Sigmoid colon (tissue), 6 donors: ENCODE measurements at regions not wholly inside any gene's neighbourhood (a gene's known extent, or its start where the extent isn't known, plus 50 kb on each side); places are given as distances from the start of the nearest gene placed in this dataset.
"Not testable (repeated sequence)": the region's sequence is repeated elsewhere in the genome, so short reads cannot be mapped to it uniquely, and the experiment has no call there.

Experiments used
- DNase-seq: peaks from one replicate; pipeline ENCODE4 v3.0.0-alpha.2; 2019
- H3K27ac ChIP-seq, 4 donors: fragments of 200-600 bp; sonication (generic); one replicate each; pipeline ENCODE4 v1.5.1; 2016 to 2019; ENCODE audit warnings: mild to moderate bottlenecking in 1 of 4
- H3K27me3 ChIP-seq, 3 donors: fragments of 200-600 bp; sonication (generic); one replicate each; pipeline ENCODE4 v1.5.1; 2019; ENCODE audit warnings: mild to moderate bottlenecking in 1 of 3
- H3K36me3 ChIP-seq, 4 donors: fragments of 200-600 bp; sonication (generic); one replicate each; pipeline ENCODE4 v1.5.1; 2016 to 2019
- H3K4me1 ChIP-seq, 4 donors: fragments of 200-600 bp; sonication (generic); one replicate each; pipeline ENCODE4 v1.5.1; 2017 to 2019
- H3K4me3 ChIP-seq, 4 donors: fragments of 200-600 bp; sonication (generic); one replicate each; pipeline ENCODE4 v1.5.1; 2017 to 2019; ENCODE audit warnings: mild to moderate bottlenecking in 2 of 4, moderate library complexity in 1 of 4
- H3K9me3 ChIP-seq, 4 donors: fragments of 200-600 bp in 3 of 4; sonication (generic) in 3 of 4; one replicate each; pipeline versions ENCODE4 v1.5.1 to v1.6.1; 2013 to 2019
- CTCF ChIP-seq, 4 experiments: fragments of 450-650 bp in 3 of 4; fragments of 200-600 bp in 1 of 4; IDR thresholded peaks; one replicate each; pipeline ENCODE4 v1.5.1; 2016 to 2019; ENCODE audit warnings: antibody characterized with exemption in 4 of 4, mild to moderate bottlenecking in 3 of 4, moderate library complexity in 2 of 4
- EP300 ChIP-seq, 4 donors: sonication (generic); formaldehyde crosslinking; IDR thresholded peaks; one replicate each; pipeline ENCODE4 v1.6.1; 2017; ENCODE audit warnings: antibody characterized with exemption in 4 of 4
- POLR2A ChIP-seq, 2 donors: fragments of 450-650 bp; IDR thresholded peaks; one replicate each; pipeline ENCODE4 v1.6.1; 2016; ENCODE audit warnings: antibody characterized with exemption in 2 of 2, mild to moderate bottlenecking in 2 of 2, moderate library complexity in 2 of 2
- POLR2AphosphoS5 ChIP-seq, 4 donors: sonication (generic); formaldehyde crosslinking; IDR thresholded peaks; one replicate each; pipeline ENCODE4 v1.6.1; 2017; ENCODE audit warnings: antibody characterized with exemption in 4 of 4
- WGBS, 2 donors: extraction: QIAGEN DNeasy Blood & Tissue Kit; methylation state at CpG; one replicate each; pipeline ENCODE4 v1.1.7; 2013; 5-methylcytosine and 5-hydroxymethylcytosine counted together
- intact Hi-C: fragments of 100-400 bp; cut with DNase I; formaldehyde crosslinking; loops from one replicate; pipeline ENCODE4 v1.15.1; 2023
- donor health status: healthy with polysubstance abuse.
- donor health status: healthy.

GRCh38 chr1:173257805-173258204, 50.7 kb upstream of the TNFSF4 start:
- Histone ChIP-seq H3K27me3 (no peaks in the 10 kb centered on the region), H3K4me1 (no peaks in the 10 kb centered on the region), H3K9me3 (peaks cover 0 to 7% (median 0%) of the 10 kb centered on the region in 4 donors), H3K27ac (no peak overlapping the region), H3K4me3 (no peak overlapping the region), H3K36me3 (no peaks in the 10 kb centered on the region)
- WGBS, 2 donors: 90 to 96% methylated on average over 2 of the region's 2 CpGs
- intact Hi-C loops: no loop called here
- DNase-seq: no peak
- no peak for TF ChIP-seq POLR2A (IDR thresholded peaks at IDR 0.05)
- TF ChIP-seq POLR2AphosphoS5 (IDR thresholded peaks at IDR 0.05): no peak
- no peak for TF ChIP-seq EP300 (IDR thresholded peaks at IDR 0.05)
- no peak for TF ChIP-seq CTCF (IDR thresholded peaks at IDR 0.05)

GRCh38 chr1:173258479-173259264, 51.5 kb upstream of the TNFSF4 start:
- WGBS, 2 donors: 82 to 92% methylated on average over 5 of the region's 5 CpGs
- no peak for TF ChIP-seq EP300 (IDR thresholded peaks at IDR 0.05)
- TF ChIP-seq POLR2A (IDR thresholded peaks at IDR 0.05): no peak
- TF ChIP-seq POLR2AphosphoS5 (IDR thresholded peaks at IDR 0.05): no peak
- TF ChIP-seq CTCF (IDR thresholded peaks at IDR 0.05): no peak
- Histone ChIP-seq H3K4me1 (no peaks in the 10 kb centered on the region), H3K27me3 (no peaks in the 10 kb centered on the region), H3K9me3 (peaks cover 0 to 7% (median 0%) of the 10 kb centered on the region in 4 donors), H3K36me3 (no peaks in the 10 kb centered on the region), H3K27ac (no peak overlapping the region), H3K4me3 (no peak overlapping the region)
- no peak for DNase-seq
- intact Hi-C loops: no loop called here

- H3K27me3 ChIP-seq, H3K4me3 ChIP-seq, H3K9me3 ChIP-seq, H3K27ac ChIP-seq, H3K4me1 ChIP-seq, H3K36me3 ChIP-seq, intact Hi-C loops, DNase-seq: not testable (repeated sequence)
- WGBS, 2 donors: 90 to 94% methylated on average over 1 of the region's 1 CpG
Measured at GRCh38 chr1:173260329-173260728, 53.2 kb upstream of the TNFSF4 start.

GRCh38 chr1:173266841-173267240, 59.7 kb upstream of the TNFSF4 start:
- Histone ChIP-seq H3K9me3 (no peaks in the 10 kb centered on the region), H3K36me3 (no peaks in the 10 kb centered on the region), H3K4me1 (no peaks in the 10 kb centered on the region), H3K4me3 (no peak overlapping the region), H3K27me3 (no peaks in the 10 kb centered on the region), H3K27ac (no peak overlapping the region)
- intact Hi-C loops: no loop called here
- no peak for DNase-seq
- 70 to 86% methylated on average over 3 of the region's 3 CpGs for WGBS, 2 donors
- TF ChIP-seq EP300 (IDR thresholded peaks at IDR 0.05): no peak
- no peak for TF ChIP-seq POLR2A (IDR thresholded peaks at IDR 0.05)
- TF ChIP-seq POLR2AphosphoS5 (IDR thresholded peaks at IDR 0.05): no peak
- TF ChIP-seq CTCF (IDR thresholded peaks at IDR 0.05): no peak

- H3K4me3 ChIP-seq: no peak overlapping the region
- no peak for TF ChIP-seq CTCF (IDR thresholded peaks at IDR 0.05)
- TF ChIP-seq POLR2AphosphoS5 (IDR thresholded peaks at IDR 0.05): no peak
- no peak for TF ChIP-seq POLR2A (IDR thresholded peaks at IDR 0.05)
- no peak for TF ChIP-seq EP300 (IDR thresholded peaks at IDR 0.05)
- no peaks in the 10 kb centered on the region for H3K9me3 ChIP-seq
- WGBS, 2 donors: 82 to 85% methylated on average over 2 of the region's 2 CpGs
- H3K27ac ChIP-seq: no peak overlapping the region
- no peaks in the 10 kb centered on the region for H3K36me3 ChIP-seq
- H3K4me1 ChIP-seq: no peaks in the 10 kb centered on the region
- no peaks in the 10 kb centered on the region for H3K27me3 ChIP-seq
- no peak for DNase-seq
- intact Hi-C loops: no loop called here
Measured at GRCh38 chr1:173267453-173267945, 60.4 kb upstream of the TNFSF4 start.
